ENCODE measurements at regions not wholly inside any gene's neighbourhood (a gene's known extent, or its start where the extent isn't known, plus 50 kb on each side); places are given as distances from the start of the nearest gene placed in this dataset.

DNA sequence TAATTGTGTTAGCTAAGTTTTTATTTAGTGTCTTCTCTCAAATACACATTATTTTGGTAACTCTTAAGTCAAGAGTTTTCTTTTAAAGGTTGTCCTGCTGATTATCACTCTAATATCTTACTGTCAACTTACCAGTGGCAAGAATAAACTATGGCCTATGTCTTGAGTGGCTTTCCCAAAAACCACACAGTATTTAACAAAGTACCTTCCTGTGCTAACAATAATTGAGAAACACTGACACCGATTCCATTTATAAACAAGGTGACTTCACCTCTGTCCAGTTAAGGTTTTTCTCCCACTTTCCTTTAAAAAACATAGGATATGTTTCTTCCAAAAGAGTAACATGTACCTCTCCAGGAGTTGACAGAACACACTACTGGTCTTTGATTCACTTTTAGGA, 234.3 kb upstream of the CD96 start:
- DNase-seq (ENCODE audit: low read depth in 2 of 2) = no peak
- TF ChIP-seq, protein P1, sequence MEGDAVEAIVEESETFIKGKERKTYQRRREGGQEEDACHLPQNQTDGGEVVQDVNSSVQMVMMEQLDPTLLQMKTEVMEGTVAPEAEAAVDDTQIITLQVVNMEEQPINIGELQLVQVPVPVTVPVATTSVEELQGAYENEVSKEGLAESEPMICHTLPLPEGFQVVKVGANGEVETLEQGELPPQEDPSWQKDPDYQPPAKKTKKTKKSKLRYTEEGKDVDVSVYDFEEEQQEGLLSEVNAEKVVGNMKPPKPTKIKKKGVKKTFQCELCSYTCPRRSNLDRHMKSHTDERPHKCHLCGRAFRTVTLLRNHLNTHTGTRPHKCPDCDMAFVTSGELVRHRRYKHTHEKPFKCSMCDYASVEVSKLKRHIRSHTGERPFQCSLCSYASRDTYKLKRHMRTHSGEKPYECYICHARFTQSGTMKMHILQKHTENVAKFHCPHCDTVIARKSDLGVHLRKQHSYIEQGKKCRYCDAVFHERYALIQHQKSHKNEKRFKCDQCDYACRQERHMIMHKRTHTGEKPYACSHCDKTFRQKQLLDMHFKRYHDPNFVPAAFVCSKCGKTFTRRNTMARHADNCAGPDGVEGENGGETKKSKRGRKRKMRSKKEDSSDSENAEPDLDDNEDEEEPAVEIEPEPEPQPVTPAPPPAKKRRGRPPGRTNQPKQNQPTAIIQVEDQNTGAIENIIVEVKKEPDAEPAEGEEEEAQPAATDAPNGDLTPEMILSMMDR (IDR thresholded peaks at IDR 0.05; ENCODE audit: low read depth, low read length) = no peak
- no peak overlapping the region for H3K4me3 ChIP-seq (replicated peaks in 1 of 2; ENCODE audit: low read depth in 2 of 2, low read length in 2 of 2)

DNA sequence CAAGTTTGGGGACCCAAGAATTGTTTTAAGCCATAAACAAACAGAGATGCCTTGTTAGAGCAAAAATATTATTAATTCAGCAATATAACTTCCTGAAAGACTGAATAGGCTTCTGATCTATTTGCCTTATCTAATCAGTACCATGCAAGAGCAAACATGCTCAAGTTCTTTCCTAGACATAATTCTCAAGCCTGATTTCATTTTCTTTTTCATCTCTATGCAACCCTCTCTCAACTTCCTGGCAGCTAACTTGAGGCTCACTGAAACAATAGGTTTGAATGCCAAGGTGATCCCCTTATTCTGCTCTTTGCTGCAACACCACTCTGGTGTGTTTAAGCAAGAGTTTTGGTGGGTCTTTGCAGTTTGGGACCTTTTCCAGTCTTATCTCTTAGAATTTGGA, 230.9 kb upstream of the CD96 start:
- TF ChIP-seq, protein P1 (IDR thresholded peaks at IDR 0.05; ENCODE audit: low read depth, low read length) = no peak
- H3K4me3 ChIP-seq (replicated peaks in 1 of 2; ENCODE audit: low read depth in 2 of 2, low read length in 2 of 2) = no peak overlapping the region
- DNase-seq (ENCODE audit: low read depth in 2 of 2) = no peak

DNA sequence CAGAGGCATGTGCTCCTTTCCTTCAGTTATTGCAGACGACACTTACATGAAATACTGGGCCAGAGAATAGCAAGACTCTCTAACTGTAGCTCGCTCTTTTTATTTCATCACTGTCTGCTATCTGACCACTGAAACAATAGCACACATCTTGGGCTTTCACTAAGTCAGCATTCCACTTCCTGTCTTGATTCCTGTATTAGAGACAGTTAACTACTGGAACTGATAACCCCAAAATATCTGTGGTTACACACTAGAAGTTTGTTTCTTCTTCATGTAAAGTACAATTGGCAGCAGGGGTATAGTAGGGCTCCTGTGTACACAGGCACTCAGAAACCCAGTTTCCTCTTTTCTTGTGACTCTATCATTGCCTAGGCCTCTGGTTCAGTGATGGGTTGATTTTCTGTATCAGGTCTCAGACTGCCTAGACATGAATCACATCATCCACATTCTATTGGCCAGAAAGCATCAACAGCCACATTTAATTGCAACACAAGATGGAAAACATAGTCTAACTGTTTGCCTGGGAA, 230.2 kb upstream of the CD96 start:
- TF ChIP-seq, protein P1 (IDR thresholded peaks at IDR 0.05; ENCODE audit: low read depth, low read length) = no peak
- peak; percentile 56 to 71 for DNase-seq (ENCODE audit: low read depth in 2 of 2)
- H3K4me3 ChIP-seq (replicated peaks in 1 of 2; ENCODE audit: low read depth in 2 of 2, low read length in 2 of 2) = no peak overlapping the region

DNA sequence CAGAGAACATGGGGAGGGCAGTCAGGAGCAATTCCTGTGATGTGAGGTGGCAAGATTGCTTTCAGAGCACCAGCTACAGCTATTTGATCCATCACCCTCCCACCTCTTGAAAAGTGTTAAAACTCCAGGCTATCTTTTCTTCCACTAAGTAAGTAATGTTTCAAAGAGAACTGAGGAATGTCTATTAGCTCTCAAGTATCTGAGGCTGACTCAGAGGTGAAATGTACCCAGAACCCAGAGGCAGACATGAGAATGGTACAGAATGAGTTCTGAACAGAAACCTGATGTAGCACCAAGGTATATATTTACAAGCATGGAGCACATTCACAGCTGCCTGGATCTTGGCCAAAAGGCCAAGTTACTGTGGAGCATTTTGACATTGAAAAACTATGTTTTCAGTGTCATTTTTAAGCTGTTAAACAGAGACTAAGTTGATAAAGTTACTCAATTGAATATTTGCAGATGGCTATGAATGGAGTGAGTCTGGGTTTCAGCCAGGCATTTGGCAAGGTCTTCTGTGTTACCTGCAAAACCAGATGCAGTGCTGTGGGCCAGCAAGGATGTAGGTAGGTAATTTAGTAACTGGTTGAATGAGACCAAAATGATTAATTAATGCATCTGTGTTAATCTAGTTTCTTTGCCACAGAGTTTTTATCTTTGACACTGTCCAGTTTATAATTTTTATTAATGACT, 227.7 kb upstream of the CD96 start:
- DNase-seq (ENCODE audit: low read depth in 2 of 2) = no peak
- TF ChIP-seq, protein P1 (IDR thresholded peaks at IDR 0.05; ENCODE audit: low read depth, low read length) = no peak
- no peak overlapping the region for H3K4me3 ChIP-seq (replicated peaks in 1 of 2; ENCODE audit: low read depth in 2 of 2, low read length in 2 of 2)

DNA sequence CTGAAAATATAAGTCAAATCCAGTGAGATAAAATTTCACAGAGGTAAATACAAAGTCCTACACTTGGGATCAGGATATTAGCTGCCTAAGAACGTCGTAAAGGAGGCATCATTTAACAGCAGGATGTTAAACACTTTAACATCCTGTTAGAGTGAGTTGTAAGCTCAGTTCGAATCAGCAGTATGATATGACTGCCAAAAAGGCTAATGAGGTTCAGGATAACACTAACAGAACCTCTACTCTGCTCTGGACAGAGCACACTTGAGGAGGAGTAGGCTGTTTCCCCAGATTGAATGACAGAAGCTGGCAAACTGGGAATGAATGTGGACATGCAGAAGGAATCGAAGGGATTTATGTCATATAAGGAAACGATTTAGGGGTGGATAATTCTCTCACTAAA, 227.1 kb upstream of the CD96 start:
- DNase-seq (ENCODE audit: low read depth in 2 of 2) = no peak
- TF ChIP-seq, protein P1 (IDR thresholded peaks at IDR 0.05; ENCODE audit: low read depth, low read length) = no peak

DNA sequence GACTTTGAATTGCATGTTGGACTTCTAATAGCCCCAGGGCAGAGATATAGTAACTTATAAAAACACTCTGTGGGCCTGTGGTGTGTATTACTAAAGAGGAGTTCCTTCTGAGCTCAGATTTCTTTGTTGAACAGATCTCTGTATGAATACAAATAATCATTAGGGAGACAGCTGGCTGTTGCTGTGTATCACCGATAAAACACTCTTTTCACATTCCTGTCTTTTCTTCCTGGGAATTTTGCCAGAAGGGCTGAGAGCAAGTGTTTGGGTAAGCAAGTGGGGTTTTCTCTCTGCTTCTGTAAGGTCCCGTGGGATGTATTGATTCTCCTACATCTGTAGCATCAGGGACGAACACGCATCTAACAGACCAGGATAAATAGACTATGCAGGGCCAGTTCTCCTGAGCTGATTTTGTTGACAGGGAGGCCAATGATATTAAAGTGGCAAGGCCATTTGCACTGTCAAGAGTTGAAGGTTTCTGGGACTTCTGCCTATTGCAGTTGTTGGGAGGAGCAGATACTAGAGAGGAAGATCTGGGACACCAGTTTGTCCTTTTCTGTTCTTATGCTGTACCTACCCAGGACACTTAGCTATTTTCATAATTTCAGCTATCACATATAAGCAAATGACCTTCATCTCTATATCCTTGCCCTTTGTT, 225.9 kb upstream of the CD96 start:
- TF ChIP-seq, protein P1 (IDR thresholded peaks at IDR 0.05; ENCODE audit: low read depth, low read length) = no peak
- peak; percentile 47 to 75 for DNase-seq (ENCODE audit: low read depth in 2 of 2)
- no peak overlapping the region for H3K4me3 ChIP-seq (replicated peaks in 1 of 2; ENCODE audit: low read depth in 2 of 2, low read length in 2 of 2)

More for the DNA sequence above, 227.1 kb upstream of the CD96 start:
- no peak overlapping the region for H3K4me3 ChIP-seq (replicated peaks in 1 of 2; ENCODE audit: low read depth in 2 of 2, low read length in 2 of 2)

Measured in cardiac fibroblast (primary cell).